ENCODE measurements at regions not wholly inside any gene's neighbourhood (a gene's known extent, or its start where the extent isn't known, plus 50 kb on each side); places are given as distances from the start of the nearest gene placed in this dataset.
A peak's percentile ranks its signal among the peaks of the same experiment; 100 is the strongest.

DNA sequence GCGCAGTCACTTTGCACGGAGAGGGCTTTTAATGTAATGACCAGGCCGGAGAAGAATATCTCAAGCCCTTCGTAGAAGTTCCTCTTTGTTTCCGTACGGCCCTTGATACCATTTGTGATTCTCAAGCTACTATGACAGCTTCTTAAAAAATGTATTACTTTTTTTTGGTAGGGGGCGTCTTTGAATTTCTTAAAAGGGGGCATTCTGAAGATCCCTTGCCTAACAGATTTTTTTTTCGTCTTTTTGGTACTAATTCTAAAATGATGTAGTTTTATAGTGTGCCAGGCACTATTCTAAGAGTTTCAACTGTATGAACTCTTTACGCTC, 614.0 kb downstream of the MCTP2 start:
- ATAC-seq (ENCODE audit: low read depth) (no peak), DNase-seq (ENCODE audit: low spot score) (no peak)
- Histone ChIP-seq H3K27me3 (ENCODE audit: insufficient read depth, poor library complexity, severe bottlenecking) (no peaks in the 10 kb centered on the region), H3K36me3 (ENCODE audit: low read depth) (no peaks in the 10 kb centered on the region), H3K27ac (ENCODE audit: poor library complexity, severe bottlenecking) (no peak overlapping the region), H3K4me3 (ENCODE audit: severe bottlenecking) (peak overlapping the region; percentile 28), H3K4me1 (ENCODE audit: insufficient read depth, poor library complexity, severe bottlenecking) (no peaks in the 10 kb centered on the region), H3K9me3 (ENCODE audit: severe bottlenecking) (no peaks in the 10 kb centered on the region)
- TF ChIP-seq, protein P1, sequence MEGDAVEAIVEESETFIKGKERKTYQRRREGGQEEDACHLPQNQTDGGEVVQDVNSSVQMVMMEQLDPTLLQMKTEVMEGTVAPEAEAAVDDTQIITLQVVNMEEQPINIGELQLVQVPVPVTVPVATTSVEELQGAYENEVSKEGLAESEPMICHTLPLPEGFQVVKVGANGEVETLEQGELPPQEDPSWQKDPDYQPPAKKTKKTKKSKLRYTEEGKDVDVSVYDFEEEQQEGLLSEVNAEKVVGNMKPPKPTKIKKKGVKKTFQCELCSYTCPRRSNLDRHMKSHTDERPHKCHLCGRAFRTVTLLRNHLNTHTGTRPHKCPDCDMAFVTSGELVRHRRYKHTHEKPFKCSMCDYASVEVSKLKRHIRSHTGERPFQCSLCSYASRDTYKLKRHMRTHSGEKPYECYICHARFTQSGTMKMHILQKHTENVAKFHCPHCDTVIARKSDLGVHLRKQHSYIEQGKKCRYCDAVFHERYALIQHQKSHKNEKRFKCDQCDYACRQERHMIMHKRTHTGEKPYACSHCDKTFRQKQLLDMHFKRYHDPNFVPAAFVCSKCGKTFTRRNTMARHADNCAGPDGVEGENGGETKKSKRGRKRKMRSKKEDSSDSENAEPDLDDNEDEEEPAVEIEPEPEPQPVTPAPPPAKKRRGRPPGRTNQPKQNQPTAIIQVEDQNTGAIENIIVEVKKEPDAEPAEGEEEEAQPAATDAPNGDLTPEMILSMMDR (IDR thresholded peaks at IDR 0.05; ENCODE audit: poor library complexity, severe bottlenecking) = peak; percentile 21

DNA sequence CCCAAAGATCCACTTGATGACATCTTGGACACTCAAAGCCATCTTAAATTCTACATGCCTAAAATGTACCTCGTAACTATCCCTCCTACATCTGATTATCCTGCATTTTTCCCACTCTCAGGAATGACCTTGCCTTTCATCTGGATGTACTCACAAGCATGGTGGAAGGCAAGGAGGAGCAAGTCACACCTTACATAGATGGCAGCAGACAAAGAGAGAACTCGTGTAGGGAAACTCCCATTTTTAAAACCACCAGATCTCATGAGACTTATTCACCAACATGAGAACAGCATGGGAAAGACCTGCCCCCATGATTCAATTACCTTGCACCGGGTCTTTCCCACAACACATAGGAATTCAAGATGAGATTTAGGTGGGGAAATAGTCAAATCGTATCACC, 616.0 kb downstream of the MCTP2 start:
- Histone ChIP-seq H3K27me3 (ENCODE audit: insufficient read depth, poor library complexity, severe bottlenecking) (no peaks in the 10 kb centered on the region), H3K36me3 (ENCODE audit: low read depth) (no peaks in the 10 kb centered on the region), H3K27ac (ENCODE audit: poor library complexity, severe bottlenecking) (no peak overlapping the region), H3K4me1 (ENCODE audit: insufficient read depth, poor library complexity, severe bottlenecking) (no peaks in the 10 kb centered on the region), H3K9me3 (ENCODE audit: severe bottlenecking) (no peaks in the 10 kb centered on the region), H3K4me3 (ENCODE audit: severe bottlenecking) (no peak overlapping the region)
- DNase-seq (ENCODE audit: low spot score) (no peak), ATAC-seq (ENCODE audit: low read depth) (no peak)
- TF ChIP-seq, protein P1 (IDR thresholded peaks at IDR 0.05; ENCODE audit: poor library complexity, severe bottlenecking) = no peak

DNA sequence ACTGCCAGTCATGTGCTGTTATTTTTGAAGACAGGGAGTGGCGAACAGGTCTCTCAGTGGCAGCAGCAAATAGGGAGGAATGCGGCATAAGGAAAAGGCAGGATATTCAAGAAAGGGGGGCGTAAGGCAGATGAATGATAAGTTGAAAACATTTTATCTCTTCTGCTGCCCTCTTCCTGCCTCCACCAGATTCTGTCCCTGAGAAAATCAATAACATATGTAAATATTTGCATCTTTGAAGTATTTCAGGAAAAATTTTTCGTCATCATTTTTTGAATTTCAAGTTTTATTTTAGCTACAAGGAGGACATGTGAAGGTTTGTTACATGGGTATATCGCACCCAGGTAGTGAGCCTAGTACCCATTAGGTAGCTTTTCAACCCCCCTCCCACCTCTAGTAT, 616.7 kb downstream of the MCTP2 start:
- H3K4me1 ChIP-seq (ENCODE audit: insufficient read depth, poor library complexity, severe bottlenecking) = no peaks in the 10 kb centered on the region
- TF ChIP-seq, protein P1 (IDR thresholded peaks at IDR 0.05; ENCODE audit: poor library complexity, severe bottlenecking) = no peak
- H3K27ac ChIP-seq (ENCODE audit: poor library complexity, severe bottlenecking) = no peak overlapping the region
- ATAC-seq (ENCODE audit: low read depth) (no peak), DNase-seq (ENCODE audit: low spot score) (no peak)
- H3K9me3 ChIP-seq (ENCODE audit: severe bottlenecking) = no peaks in the 10 kb centered on the region
- H3K36me3 ChIP-seq (ENCODE audit: low read depth) = no peaks in the 10 kb centered on the region
- H3K27me3 ChIP-seq (ENCODE audit: insufficient read depth, poor library complexity, severe bottlenecking) = no peaks in the 10 kb centered on the region
- H3K4me3 ChIP-seq (ENCODE audit: severe bottlenecking) = no peak overlapping the region

DNA sequence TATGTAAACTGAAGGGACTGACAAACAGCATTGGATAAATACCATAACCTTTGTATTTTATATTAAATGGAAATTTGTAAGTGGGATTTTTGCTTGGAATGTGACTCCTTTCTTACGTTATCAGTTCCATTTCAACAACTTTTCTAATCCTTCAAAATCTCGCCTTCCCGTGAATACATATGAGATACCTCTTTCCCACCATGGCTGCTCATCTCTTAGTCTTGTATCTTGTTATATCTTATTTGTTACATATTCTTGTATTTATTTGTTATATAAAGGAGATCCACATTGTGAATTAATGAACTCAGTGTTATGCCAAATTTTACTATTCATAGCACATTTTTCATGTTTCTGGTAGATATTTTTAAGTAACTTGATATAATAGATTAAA, 623.7 kb downstream of the MCTP2 start:
- no peaks in the 10 kb centered on the region for H3K27me3 ChIP-seq (ENCODE audit: insufficient read depth, poor library complexity, severe bottlenecking)
- no peaks in the 10 kb centered on the region for H3K9me3 ChIP-seq (ENCODE audit: severe bottlenecking)
- DNase-seq (ENCODE audit: low spot score) = no peak
- ATAC-seq (ENCODE audit: low read depth) = no peak
- no peak overlapping the region for H3K27ac ChIP-seq (ENCODE audit: poor library complexity, severe bottlenecking)
- TF ChIP-seq, protein P1 (IDR thresholded peaks at IDR 0.05; ENCODE audit: poor library complexity, severe bottlenecking) = no peak
- no peaks in the 10 kb centered on the region for H3K36me3 ChIP-seq (ENCODE audit: low read depth)
- peaks cover 22% of the 10 kb centered on the region for H3K4me1 ChIP-seq (ENCODE audit: insufficient read depth, poor library complexity, severe bottlenecking)
- no peak overlapping the region for H3K4me3 ChIP-seq (ENCODE audit: severe bottlenecking)

DNA sequence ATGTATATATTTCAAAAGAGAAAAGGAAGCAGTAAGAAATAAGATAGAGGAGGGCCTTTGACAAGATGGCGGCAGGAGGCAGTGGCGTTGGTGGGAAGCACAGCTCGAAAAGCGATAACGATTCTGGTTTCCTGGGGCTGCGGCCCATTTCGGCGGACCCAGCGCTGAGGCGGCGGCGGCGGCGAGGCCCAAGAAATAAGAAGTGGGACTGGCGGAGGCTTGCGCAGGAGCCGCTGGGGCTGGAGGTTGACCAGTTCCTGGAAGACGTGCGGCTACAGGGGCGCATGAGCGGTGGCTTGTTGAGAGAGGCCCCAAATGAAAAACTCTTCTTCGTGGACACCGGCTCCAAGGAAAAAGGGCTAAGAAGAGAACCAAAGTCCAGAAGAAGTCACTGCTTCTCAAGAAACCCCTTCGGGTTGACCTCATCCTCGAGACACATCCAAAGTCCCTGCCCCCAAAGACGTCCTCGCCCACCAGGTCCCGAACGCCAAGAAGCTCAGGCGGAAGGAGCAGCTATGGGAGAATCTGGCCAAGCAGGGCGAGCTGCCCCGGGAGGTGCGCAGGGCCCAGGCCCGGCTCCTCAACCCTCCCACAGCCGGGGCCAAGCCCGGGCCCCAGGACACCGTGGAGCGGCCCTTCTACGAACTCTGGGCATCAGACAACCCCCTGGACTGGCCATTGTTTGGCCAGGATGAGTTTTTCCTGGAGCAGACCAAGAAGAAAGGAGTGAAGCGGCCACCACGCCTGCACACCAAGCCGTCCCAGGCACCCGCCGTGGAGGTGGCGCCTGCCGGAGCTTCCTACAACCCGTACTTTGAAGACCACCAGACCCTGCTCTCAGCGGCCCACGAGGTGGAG, 624.3 kb downstream of the MCTP2 start:
- H3K27ac ChIP-seq (ENCODE audit: poor library complexity, severe bottlenecking) = no peak overlapping the region
- H3K9me3 ChIP-seq (ENCODE audit: severe bottlenecking) = no peaks in the 10 kb centered on the region
- no peak overlapping the region for H3K4me3 ChIP-seq (ENCODE audit: severe bottlenecking)
- H3K4me1 ChIP-seq (ENCODE audit: insufficient read depth, poor library complexity, severe bottlenecking) = peaks cover 22% of the 10 kb centered on the region
- no peaks in the 10 kb centered on the region for H3K27me3 ChIP-seq (ENCODE audit: insufficient read depth, poor library complexity, severe bottlenecking)
- DNase-seq (ENCODE audit: low spot score) (no peak), ATAC-seq (ENCODE audit: low read depth) (no peak)
- TF ChIP-seq, protein P1 (IDR thresholded peaks at IDR 0.05; ENCODE audit: poor library complexity, severe bottlenecking) = no peak
- no peaks in the 10 kb centered on the region for H3K36me3 ChIP-seq (ENCODE audit: low read depth)
